BE2C (cell line): ENCODE measurements at regions not wholly inside any gene's neighbourhood (a gene's known extent, or its start where the extent isn't known, plus 50 kb on each side); places are given as distances from the start of the nearest gene placed in this dataset.

Source experiments
- DNase-seq: peaks from one replicate; pipeline ENCODE4 v3.0.0-alpha.2; 2020
- H3K27me3 ChIP-seq: fragments of 250-450 bp; sonication (Bioruptor Pico); 2 replicates; pipeline ENCODE4 v1.5.1; 2020; ENCODE audit warnings: mild to moderate bottlenecking
- H3K36me3 ChIP-seq: fragments of 250-450 bp; sonication (Bioruptor Pico); 2 replicates; pipeline ENCODE4 v1.5.1; 2020; ENCODE audit warnings: mild to moderate bottlenecking
- H3K4me1 ChIP-seq: fragments of 250-450 bp; sonication (Bioruptor Pico); 2 replicates; pipeline ENCODE4 v1.5.1; 2020
- H3K4me3 ChIP-seq: 2 replicates; pipeline ENCODE4 v1.5.1; 2011; ENCODE audit warnings: low read depth, low read length
- H3K9me3 ChIP-seq: fragments of 250-450 bp; sonication (Bioruptor Pico); 2 replicates; pipeline ENCODE4 v1.5.1; 2020
- TF ChIP-seq, protein P1 (sequence below): IDR thresholded peaks from 2 replicates; pipeline ENCODE4 v1.5.1; 2012; ENCODE audit warnings: mild to moderate bottlenecking, low read depth, low read length

DNA sequence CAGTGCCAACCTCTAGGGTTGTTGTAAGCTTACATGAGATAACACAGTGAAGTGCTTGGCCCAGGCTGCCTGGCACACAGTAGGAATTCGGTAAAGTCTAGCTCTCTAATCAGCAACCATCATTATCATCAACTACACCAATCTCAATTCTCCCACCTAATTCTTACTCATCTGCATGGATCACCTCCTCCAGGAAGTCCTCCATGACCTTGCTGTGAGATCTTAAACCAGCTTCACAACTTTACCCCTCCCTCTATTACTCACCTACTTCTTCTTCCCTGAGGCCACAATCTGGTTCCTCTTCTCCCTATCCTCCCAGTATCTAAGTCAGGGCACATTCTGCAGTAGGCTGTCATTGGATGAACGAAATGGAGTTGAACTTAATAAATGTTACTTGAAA, 67.3 kb downstream of the GSC start:
- Histone ChIP-seq H3K36me3 (no peaks in the 10 kb centered on the region), H3K4me3 (no peak overlapping the region), H3K27me3 (no peaks in the 10 kb centered on the region), H3K4me1 (no peaks in the 10 kb centered on the region), H3K9me3 (no peaks in the 10 kb centered on the region)
- no peak for DNase-seq
- TF ChIP-seq, protein P1, sequence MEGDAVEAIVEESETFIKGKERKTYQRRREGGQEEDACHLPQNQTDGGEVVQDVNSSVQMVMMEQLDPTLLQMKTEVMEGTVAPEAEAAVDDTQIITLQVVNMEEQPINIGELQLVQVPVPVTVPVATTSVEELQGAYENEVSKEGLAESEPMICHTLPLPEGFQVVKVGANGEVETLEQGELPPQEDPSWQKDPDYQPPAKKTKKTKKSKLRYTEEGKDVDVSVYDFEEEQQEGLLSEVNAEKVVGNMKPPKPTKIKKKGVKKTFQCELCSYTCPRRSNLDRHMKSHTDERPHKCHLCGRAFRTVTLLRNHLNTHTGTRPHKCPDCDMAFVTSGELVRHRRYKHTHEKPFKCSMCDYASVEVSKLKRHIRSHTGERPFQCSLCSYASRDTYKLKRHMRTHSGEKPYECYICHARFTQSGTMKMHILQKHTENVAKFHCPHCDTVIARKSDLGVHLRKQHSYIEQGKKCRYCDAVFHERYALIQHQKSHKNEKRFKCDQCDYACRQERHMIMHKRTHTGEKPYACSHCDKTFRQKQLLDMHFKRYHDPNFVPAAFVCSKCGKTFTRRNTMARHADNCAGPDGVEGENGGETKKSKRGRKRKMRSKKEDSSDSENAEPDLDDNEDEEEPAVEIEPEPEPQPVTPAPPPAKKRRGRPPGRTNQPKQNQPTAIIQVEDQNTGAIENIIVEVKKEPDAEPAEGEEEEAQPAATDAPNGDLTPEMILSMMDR, result no peak

DNA sequence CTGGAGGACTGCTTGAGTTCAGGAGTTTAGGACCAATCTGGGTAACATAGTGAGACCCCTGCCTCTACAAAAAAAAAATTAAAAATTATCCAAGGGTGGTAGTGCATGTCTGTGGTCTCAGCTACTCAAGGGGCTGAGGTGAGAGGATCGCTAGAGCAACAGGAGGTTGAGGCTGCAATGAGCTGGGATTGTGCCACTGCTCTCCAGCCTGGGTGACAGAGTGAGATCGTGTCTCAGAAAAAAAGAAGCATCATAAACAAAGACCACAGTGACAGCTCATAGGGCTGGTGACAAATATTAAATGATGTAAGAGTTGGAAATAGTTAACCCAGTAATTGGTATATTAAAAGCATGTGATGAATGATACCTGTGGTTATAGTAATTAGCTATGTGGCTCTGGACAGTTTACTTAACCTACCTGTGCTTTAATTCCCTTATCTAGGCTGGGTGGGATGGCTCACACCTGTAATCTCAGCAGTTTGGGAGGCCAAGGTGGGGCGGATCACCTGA, 68.0 kb downstream of the GSC start:
- Histone ChIP-seq H3K27me3 (no peaks in the 10 kb centered on the region), H3K4me3 (no peak overlapping the region), H3K36me3 (no peaks in the 10 kb centered on the region), H3K4me1 (no peaks in the 10 kb centered on the region), H3K9me3 (no peaks in the 10 kb centered on the region)
- TF ChIP-seq, protein P1, result no peak
- no peak for DNase-seq

DNA sequence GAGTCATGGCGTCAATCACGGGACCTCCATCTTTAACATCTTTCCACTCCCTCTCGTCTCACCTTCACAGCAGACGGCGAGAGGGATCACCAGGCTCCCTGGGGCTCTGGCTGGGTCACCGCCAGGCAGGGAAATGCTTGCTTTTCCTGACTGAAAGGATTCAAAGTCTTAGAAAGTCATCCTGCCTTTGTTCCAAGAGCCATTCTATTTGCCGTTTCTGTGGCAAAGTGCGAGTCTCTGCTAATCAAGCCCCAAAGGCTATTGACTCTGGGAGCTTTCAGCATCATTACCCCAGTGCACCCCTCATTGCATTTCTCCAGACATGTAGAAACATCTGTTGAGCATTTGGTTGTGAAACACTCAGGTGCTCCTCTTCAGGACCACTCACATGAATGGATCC, 69.6 kb downstream of the GSC start:
- Histone ChIP-seq H3K9me3 (no peaks in the 10 kb centered on the region), H3K4me3 (no peak overlapping the region), H3K27me3 (no peaks in the 10 kb centered on the region), H3K36me3 (no peaks in the 10 kb centered on the region), H3K4me1 (no peaks in the 10 kb centered on the region)
- DNase-seq, result no peak
- TF ChIP-seq, protein P1, result no peak

DNA sequence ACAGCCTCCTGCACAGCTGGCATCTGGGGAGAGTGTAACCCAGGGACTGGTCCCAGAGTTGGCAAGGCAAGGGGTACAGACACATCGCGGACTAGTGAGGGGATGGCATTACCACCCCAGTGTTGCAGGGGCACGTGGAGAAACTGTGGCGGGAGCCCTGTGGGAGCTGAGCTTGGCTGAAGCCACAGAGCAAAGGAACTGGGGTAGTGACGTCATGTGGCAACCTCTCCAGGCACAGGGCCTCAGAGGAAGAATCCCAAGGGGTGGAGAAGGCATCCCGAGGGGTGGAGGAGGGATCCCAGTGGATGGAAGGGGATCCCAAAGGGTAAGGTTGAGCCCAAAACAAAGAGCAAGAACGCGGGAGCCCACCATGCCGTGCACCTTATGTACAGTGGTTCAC, 70.1 kb downstream of the GSC start:
- TF ChIP-seq, protein P1, result no peak
- H3K4me3 ChIP-seq, result no peak overlapping the region

DNA sequence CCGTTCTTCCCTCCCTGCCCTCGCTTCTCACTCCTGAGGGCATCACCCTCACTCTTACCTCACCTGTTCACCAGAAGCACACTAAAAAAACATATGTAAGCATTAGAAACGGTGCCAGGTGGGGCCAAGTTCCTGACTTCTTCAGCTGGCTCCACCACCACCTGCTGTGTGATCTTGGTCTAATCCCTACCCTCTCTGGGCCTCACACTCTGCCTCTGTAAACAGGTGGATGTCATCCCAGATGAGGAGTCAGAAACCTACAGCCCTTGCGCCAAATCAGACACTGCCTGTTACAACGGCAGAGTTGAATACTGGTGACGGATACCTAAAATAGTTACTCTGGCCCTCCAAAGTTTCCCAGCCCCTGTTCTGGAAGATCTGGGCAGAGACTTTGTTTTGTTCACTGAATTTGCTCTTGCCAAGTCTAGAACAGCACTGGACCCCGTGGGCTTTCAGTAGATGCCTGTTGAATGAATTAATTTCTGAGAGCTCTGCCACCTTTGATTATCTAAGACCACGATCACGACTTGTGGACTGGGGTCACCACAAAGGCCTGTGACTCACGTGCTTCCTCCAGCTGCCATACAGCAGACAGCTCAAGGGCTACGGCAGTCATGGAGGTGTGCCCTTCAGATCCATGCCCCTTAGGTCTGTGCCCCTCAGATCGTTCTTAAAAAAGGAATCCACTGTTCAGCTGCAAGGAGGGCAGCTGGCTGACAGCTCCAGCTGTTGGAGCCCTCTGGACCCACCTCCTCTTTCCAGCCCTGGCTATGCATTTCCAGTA, 71.9 kb downstream of the GSC start:
- Histone ChIP-seq H3K27me3 (no peaks in the 10 kb centered on the region), H3K36me3 (no peaks in the 10 kb centered on the region), H3K9me3 (no peaks in the 10 kb centered on the region), H3K4me3 (no peak overlapping the region), H3K4me1 (no peaks in the 10 kb centered on the region)
- no peak for DNase-seq
- TF ChIP-seq, protein P1, result no peak

More for the DNA sequence above, 70.1 kb downstream of the GSC start:
- H3K27me3 ChIP-seq, result no peaks in the 10 kb centered on the region
- no peaks in the 10 kb centered on the region for H3K4me1 ChIP-seq
- no peak for DNase-seq
- H3K36me3 ChIP-seq, result no peaks in the 10 kb centered on the region
- no peaks in the 10 kb centered on the region for H3K9me3 ChIP-seq

DNA sequence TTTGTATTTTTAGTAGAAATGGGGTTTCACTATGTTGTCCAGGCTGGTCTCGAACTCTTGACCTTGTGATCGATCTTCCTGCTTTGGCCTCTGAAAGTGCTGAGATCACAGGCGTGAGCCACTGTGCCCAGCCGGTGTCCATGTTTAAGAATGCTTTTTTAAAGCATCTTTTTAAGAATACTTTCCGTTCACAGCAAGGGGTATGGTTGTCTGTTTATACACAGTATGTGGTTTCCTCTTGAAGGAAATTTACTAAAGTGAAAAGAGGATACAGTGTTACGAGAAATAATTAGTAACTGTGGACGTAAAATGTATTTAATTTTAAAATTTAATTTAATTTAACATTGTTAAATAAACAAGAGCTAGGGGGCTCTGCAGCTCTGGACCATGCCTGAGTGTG, 73.4 kb downstream of the GSC start:
- no peaks in the 10 kb centered on the region for H3K9me3 ChIP-seq
- no peaks in the 10 kb centered on the region for H3K27me3 ChIP-seq
- H3K4me1 ChIP-seq, result no peaks in the 10 kb centered on the region
- H3K4me3 ChIP-seq, result no peak overlapping the region
- DNase-seq, result no peak
- H3K36me3 ChIP-seq, result no peaks in the 10 kb centered on the region
- TF ChIP-seq, protein P1, result no peak
